Liver (tissue), 8 donors: ENCODE measurements at regions not wholly inside any gene's neighbourhood (a gene's known extent, or its start where the extent isn't known, plus 50 kb on each side); places are given as distances from the start of the nearest gene placed in this dataset.

Source experiments
- DNase-seq: peaks from one replicate; pipeline ENCODE4 v3.0.0-alpha.2; 2017; ENCODE audit warnings: low spot score
- H3K27ac ChIP-seq, 2 donors: one replicate each; pipeline ENCODE4 v1.7.0; 2013; ENCODE audit warnings: inconsistent platforms in 2 of 2, low read length in 2 of 2, control low read depth in 1 of 2, low read depth in 1 of 2, mild to moderate bottlenecking in 1 of 2
- H3K27me3 ChIP-seq, 4 donors: one replicate each; pipeline versions ENCODE4 v1.6.1 to v1.7.0; 2013; ENCODE audit warnings: low read length in 3 of 4, inconsistent platforms in 1 of 4, mild to moderate bottlenecking in 1 of 4, moderate library complexity in 1 of 4; ENCODE audit not compliant: control insufficient read depth in 4 of 4, insufficient read depth in 4 of 4
- H3K36me3 ChIP-seq, 4 donors: one replicate each; pipeline versions ENCODE4 v1.6.1 to v1.7.0; 2013; ENCODE audit warnings: low read length in 3 of 4, mild to moderate bottlenecking in 3 of 4, low read depth in 1 of 4, moderate library complexity in 1 of 4; ENCODE audit not compliant: control insufficient read depth in 4 of 4, insufficient read depth in 3 of 4
- H3K4me1 ChIP-seq, 4 donors: one replicate each; pipeline versions ENCODE4 v1.6.1 to v1.7.0; 2013; ENCODE audit warnings: low read length in 3 of 4, mild to moderate bottlenecking in 3 of 4, moderate library complexity in 1 of 4; ENCODE audit not compliant: control insufficient read depth in 4 of 4, insufficient read depth in 4 of 4
- H3K4me3 ChIP-seq, 3 donors: one replicate each; pipeline versions ENCODE4 v1.6.1 to v1.7.0; 2013; ENCODE audit warnings: low read length in 3 of 3, control low read depth in 1 of 3, low read depth in 1 of 3, mild to moderate bottlenecking in 1 of 3
- H3K9ac ChIP-seq, 2 donors: one replicate each; pipeline ENCODE4 v1.7.0; 2013; ENCODE audit warnings: low read length in 2 of 2, mild to moderate bottlenecking in 2 of 2, moderate library complexity in 2 of 2, control low read depth in 1 of 2, low read depth in 1 of 2
- H3K9me3 ChIP-seq, 4 donors: one replicate each; pipeline versions ENCODE4 v1.6.1 to v1.7.0; 2013; ENCODE audit warnings: low read length in 3 of 4; ENCODE audit not compliant: control insufficient read depth in 4 of 4
- ATF3 ChIP-seq: IDR thresholded peaks from 2 replicates; pipeline ENCODE4 v1.6.1; 2016; ENCODE audit warnings: antibody characterized with exemption
- EGR1 ChIP-seq, 2 donors: IDR thresholded peaks; 2 replicates each; pipeline ENCODE4 v1.6.1; 2016 to 2018; ENCODE audit warnings: antibody characterized with exemption in 2 of 2, low read depth in 2 of 2
- FOXA1 ChIP-seq: IDR thresholded peaks from 2 replicates; pipeline ENCODE4 v1.6.1; 2016; ENCODE audit warnings: antibody characterized with exemption
- FOXA2 ChIP-seq: IDR thresholded peaks from 2 replicates; pipeline ENCODE4 v1.6.1; 2016; ENCODE audit warnings: antibody characterized with exemption
- GABPA ChIP-seq, 2 donors: IDR thresholded peaks in 1 of 2; conservative IDR thresholded peaks in 1 of 2; 2 replicates each; pipeline ENCODE4 v1.6.1; 2016; ENCODE audit warnings: antibody characterized with exemption in 2 of 2, mild to moderate bottlenecking in 1 of 2, moderate library complexity in 1 of 2
- HNF4A ChIP-seq, 2 donors: conservative IDR thresholded peaks; 2 replicates each; pipeline ENCODE4 v1.6.1; 2016; ENCODE audit warnings: antibody characterized with exemption in 2 of 2, mild to moderate bottlenecking in 2 of 2
- HNF4G ChIP-seq: IDR thresholded peaks from 2 replicates; pipeline ENCODE4 v1.6.1; 2016; ENCODE audit warnings: antibody characterized with exemption
- JUND ChIP-seq, 2 donors: IDR thresholded peaks; 2 replicates each; pipeline ENCODE4 v1.6.1; 2016; ENCODE audit warnings: antibody characterized with exemption in 2 of 2
- NR2F2 ChIP-seq: IDR thresholded peaks from 2 replicates; pipeline ENCODE4 v1.6.1; 2016; ENCODE audit warnings: antibody characterized with exemption
- RAD21 ChIP-seq, 2 donors: IDR thresholded peaks; 2 replicates each; pipeline ENCODE4 v1.6.1; 2016; ENCODE audit warnings: antibody characterized with exemption in 2 of 2, mild to moderate bottlenecking in 2 of 2
- RXRA ChIP-seq, 2 donors: IDR thresholded peaks; 2 replicates each; pipeline ENCODE4 v1.6.1; 2017 to 2018; ENCODE audit warnings: antibody characterized with exemption in 2 of 2, mild to moderate bottlenecking in 1 of 2
- TAF1 ChIP-seq: conservative IDR thresholded peaks from 2 replicates; pipeline ENCODE4 v1.6.1; 2016; ENCODE audit warnings: antibody characterized with exemption, mild to moderate bottlenecking
- YY1 ChIP-seq: IDR thresholded peaks from 2 replicates; pipeline ENCODE4 v1.6.1; 2016; ENCODE audit warnings: antibody characterized with exemption, mild to moderate bottlenecking
- WGBS: extraction: QIAGEN DNeasy Blood & Tissue Kit; methylation state at CpG from one replicate; pipeline ENCODE4 v1.1.7; 2013; 5-methylcytosine and 5-hydroxymethylcytosine counted together
- TF ChIP-seq, protein P1 (sequence below): fragments of 150-350 bp; IDR thresholded peaks from 2 replicates; pipeline ENCODE4 v1.5.1; 2017; ENCODE audit warnings: improper control_type of control experiment, low read depth, low read length; ENCODE audit not compliant: missing input control
- TF ChIP-seq, protein P2 (sequence below): IDR thresholded peaks from 2 replicates; pipeline ENCODE4 v1.6.1; 2016; ENCODE audit warnings: antibody characterized with exemption, mild to moderate bottlenecking
- TF ChIP-seq, protein P3 (sequence below): IDR thresholded peaks from 2 replicates; pipeline ENCODE4 v1.6.1; 2016; ENCODE audit warnings: antibody characterized with exemption
- TF ChIP-seq, protein P4 (sequence below): IDR thresholded peaks from 2 replicates; pipeline ENCODE4 v1.6.1; 2016; ENCODE audit warnings: antibody characterized with exemption
- donor health status: healthy.
- donor health status: healthy.
- donor health status: healthy.
- donor health status: healthy.
- donor health status: healthy.

- H3K4me3 ChIP-seq, result no peak overlapping the region
- H3K4me1 ChIP-seq, result no peaks in the 10 kb centered on the region
- no peaks in the 10 kb centered on the region for H3K9me3 ChIP-seq
- H3K9ac ChIP-seq, result no peak overlapping the region
- H3K27me3 ChIP-seq, result peaks cover 0 to 3% (median 0%) of the 10 kb centered on the region in 4 donors
- no peaks in the 10 kb centered on the region for H3K36me3 ChIP-seq
- TF ChIP-seq HNF4A (conservative IDR thresholded peaks at IDR 0.05) (no peak), ATF3 (no peak), FOXA1 (no peak), FOXA2 (no peak), TAF1 (no peak), RXRA (IDR thresholded peaks at IDR 0.05) (no peak), YY1 (no peak), HNF4G (no peak), RAD21 (IDR thresholded peaks at IDR 0.05) (no peak), JUND (IDR thresholded peaks at IDR 0.05) (no peak), GABPA (IDR thresholded peaks at IDR 0.05 in 1 of 2, conservative IDR thresholded peaks at IDR 0.05 in 1 of 2) (no peak), NR2F2 (no peak), EGR1 (IDR thresholded peaks at IDR 0.05; ENCODE audit: low read depth in 2 of 2) (no peak)
- TF ChIP-seq, protein P1, sequence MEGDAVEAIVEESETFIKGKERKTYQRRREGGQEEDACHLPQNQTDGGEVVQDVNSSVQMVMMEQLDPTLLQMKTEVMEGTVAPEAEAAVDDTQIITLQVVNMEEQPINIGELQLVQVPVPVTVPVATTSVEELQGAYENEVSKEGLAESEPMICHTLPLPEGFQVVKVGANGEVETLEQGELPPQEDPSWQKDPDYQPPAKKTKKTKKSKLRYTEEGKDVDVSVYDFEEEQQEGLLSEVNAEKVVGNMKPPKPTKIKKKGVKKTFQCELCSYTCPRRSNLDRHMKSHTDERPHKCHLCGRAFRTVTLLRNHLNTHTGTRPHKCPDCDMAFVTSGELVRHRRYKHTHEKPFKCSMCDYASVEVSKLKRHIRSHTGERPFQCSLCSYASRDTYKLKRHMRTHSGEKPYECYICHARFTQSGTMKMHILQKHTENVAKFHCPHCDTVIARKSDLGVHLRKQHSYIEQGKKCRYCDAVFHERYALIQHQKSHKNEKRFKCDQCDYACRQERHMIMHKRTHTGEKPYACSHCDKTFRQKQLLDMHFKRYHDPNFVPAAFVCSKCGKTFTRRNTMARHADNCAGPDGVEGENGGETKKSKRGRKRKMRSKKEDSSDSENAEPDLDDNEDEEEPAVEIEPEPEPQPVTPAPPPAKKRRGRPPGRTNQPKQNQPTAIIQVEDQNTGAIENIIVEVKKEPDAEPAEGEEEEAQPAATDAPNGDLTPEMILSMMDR, result no peak
- TF ChIP-seq, protein P2, sequence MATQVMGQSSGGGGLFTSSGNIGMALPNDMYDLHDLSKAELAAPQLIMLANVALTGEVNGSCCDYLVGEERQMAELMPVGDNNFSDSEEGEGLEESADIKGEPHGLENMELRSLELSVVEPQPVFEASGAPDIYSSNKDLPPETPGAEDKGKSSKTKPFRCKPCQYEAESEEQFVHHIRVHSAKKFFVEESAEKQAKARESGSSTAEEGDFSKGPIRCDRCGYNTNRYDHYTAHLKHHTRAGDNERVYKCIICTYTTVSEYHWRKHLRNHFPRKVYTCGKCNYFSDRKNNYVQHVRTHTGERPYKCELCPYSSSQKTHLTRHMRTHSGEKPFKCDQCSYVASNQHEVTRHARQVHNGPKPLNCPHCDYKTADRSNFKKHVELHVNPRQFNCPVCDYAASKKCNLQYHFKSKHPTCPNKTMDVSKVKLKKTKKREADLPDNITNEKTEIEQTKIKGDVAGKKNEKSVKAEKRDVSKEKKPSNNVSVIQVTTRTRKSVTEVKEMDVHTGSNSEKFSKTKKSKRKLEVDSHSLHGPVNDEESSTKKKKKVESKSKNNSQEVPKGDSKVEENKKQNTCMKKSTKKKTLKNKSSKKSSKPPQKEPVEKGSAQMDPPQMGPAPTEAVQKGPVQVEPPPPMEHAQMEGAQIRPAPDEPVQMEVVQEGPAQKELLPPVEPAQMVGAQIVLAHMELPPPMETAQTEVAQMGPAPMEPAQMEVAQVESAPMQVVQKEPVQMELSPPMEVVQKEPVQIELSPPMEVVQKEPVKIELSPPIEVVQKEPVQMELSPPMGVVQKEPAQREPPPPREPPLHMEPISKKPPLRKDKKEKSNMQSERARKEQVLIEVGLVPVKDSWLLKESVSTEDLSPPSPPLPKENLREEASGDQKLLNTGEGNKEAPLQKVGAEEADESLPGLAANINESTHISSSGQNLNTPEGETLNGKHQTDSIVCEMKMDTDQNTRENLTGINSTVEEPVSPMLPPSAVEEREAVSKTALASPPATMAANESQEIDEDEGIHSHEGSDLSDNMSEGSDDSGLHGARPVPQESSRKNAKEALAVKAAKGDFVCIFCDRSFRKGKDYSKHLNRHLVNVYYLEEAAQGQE, result no peak
- TF ChIP-seq, protein P3, sequence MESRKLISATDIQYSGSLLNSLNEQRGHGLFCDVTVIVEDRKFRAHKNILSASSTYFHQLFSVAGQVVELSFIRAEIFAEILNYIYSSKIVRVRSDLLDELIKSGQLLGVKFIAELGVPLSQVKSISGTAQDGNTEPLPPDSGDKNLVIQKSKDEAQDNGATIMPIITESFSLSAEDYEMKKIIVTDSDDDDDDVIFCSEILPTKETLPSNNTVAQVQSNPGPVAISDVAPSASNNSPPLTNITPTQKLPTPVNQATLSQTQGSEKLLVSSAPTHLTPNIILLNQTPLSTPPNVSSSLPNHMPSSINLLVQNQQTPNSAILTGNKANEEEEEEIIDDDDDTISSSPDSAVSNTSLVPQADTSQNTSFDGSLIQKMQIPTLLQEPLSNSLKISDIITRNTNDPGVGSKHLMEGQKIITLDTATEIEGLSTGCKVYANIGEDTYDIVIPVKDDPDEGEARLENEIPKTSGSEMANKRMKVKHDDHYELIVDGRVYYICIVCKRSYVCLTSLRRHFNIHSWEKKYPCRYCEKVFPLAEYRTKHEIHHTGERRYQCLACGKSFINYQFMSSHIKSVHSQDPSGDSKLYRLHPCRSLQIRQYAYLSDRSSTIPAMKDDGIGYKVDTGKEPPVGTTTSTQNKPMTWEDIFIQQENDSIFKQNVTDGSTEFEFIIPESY, result no peak
- TF ChIP-seq, protein P4, sequence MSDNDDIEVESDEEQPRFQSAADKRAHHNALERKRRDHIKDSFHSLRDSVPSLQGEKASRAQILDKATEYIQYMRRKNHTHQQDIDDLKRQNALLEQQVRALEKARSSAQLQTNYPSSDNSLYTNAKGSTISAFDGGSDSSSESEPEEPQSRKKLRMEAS, result no peak
- WGBS, result 90% methylated on average over 4 of the region's 4 CpGs
- no peak for DNase-seq
- no peak overlapping the region for H3K27ac ChIP-seq
Measured at GRCh38 chrX:99078301-99078700, 1331.8 kb downstream of the PCDH19 start.

- no peak for DNase-seq
- Histone ChIP-seq H3K4me3 (no peak overlapping the region), H3K27me3 (peaks cover 0 to 3% (median 0%) of the 10 kb centered on the region in 4 donors), H3K4me1 (no peaks in the 10 kb centered on the region), H3K9me3 (no peaks in the 10 kb centered on the region), H3K27ac (no peak overlapping the region), H3K9ac (no peak overlapping the region), H3K36me3 (no peaks in the 10 kb centered on the region)
- no peak for TF ChIP-seq ATF3
- no peak for TF ChIP-seq FOXA2
- TF ChIP-seq NR2F2, result no peak
- TF ChIP-seq, protein P2, result no peak
- 95% methylated on average over 3 of the region's 3 CpGs for WGBS
Measured at GRCh38 chrX:99077099-99077498, 1333.0 kb downstream of the PCDH19 start.
